Keratinocyte (primary cell): ENCODE measurements at regions not wholly inside any gene's neighbourhood (a gene's known extent, or its start where the extent isn't known, plus 50 kb on each side); places are given as distances from the start of the nearest gene placed in this dataset.

Source experiments
- EZH2 ChIP-seq: IDR thresholded peaks from one replicate; pipeline ENCODE4 v1.6.1; 2012; ENCODE audit warnings: inconsistent platforms, mild to moderate bottlenecking, low read length, moderate library complexity
- TF ChIP-seq, protein P1 (sequence below), 3 experiments: IDR thresholded peaks in 1 of 3; conservative IDR thresholded peaks in 1 of 3; optimal IDR thresholded peaks in 1 of 3; 2 replicates in 2 of 3; 3 replicates in 1 of 3; pipeline versions ENCODE3 to v1.5.1; 2011; ENCODE audit warnings: low read length in 3 of 3, mild to moderate bottlenecking in 3 of 3, moderate library complexity in 2 of 3, control low read depth in 1 of 3, inconsistent platforms in 1 of 3; ENCODE audit not compliant: insufficient read depth in 2 of 3; ENCODE audit errors: extremely low read depth in 1 of 3

DNA sequence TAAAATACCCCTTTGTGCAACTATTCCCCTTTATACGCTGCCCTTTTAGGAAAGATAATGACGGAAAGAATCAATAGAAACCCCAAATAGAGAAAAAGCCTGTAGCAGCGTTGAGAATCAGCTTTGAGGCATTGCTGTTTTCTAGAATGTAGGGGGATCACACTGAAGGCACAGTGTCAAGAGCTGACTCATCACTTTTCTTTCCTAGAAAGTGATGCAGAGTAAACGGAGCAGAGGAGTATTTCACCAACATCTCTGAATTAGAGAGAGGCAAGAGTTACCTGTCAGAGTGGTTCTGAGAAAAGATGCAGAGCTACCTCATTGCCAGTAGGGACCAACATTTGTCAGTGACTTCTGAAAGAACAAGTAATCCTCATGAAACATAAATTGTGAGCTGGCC lies 269.8 kb upstream of the TMC3 start:
- TF ChIP-seq, protein P1, sequence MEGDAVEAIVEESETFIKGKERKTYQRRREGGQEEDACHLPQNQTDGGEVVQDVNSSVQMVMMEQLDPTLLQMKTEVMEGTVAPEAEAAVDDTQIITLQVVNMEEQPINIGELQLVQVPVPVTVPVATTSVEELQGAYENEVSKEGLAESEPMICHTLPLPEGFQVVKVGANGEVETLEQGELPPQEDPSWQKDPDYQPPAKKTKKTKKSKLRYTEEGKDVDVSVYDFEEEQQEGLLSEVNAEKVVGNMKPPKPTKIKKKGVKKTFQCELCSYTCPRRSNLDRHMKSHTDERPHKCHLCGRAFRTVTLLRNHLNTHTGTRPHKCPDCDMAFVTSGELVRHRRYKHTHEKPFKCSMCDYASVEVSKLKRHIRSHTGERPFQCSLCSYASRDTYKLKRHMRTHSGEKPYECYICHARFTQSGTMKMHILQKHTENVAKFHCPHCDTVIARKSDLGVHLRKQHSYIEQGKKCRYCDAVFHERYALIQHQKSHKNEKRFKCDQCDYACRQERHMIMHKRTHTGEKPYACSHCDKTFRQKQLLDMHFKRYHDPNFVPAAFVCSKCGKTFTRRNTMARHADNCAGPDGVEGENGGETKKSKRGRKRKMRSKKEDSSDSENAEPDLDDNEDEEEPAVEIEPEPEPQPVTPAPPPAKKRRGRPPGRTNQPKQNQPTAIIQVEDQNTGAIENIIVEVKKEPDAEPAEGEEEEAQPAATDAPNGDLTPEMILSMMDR (optimal IDR thresholded peaks at IDR 0.05 in 1 of 3, IDR thresholded peaks at IDR 0.05 in 1 of 3, conservative IDR thresholded peaks at IDR 0.05 in 1 of 3; ENCODE audit: extremely low read depth in 1 of 3, insufficient read depth in 2 of 3, low read length in 3 of 3) = no peak
- no peak for TF ChIP-seq EZH2
